Skeletal muscle tissue (tissue), 3 donors: ENCODE measurements at regions not wholly inside any gene's neighbourhood (a gene's known extent, or its start where the extent isn't known, plus 50 kb on each side); places are given as distances from the start of the nearest gene placed in this dataset.

Experiments used
- H3K27ac ChIP-seq: one replicate; pipeline ENCODE4 v1.7.0; 2013; ENCODE audit warnings: mild to moderate bottlenecking, low read depth, low read length, inconsistent platforms
- H3K27me3 ChIP-seq, 3 donors: one replicate each; pipeline ENCODE4 v1.7.0; 2013; ENCODE audit warnings: low read length in 3 of 3; ENCODE audit not compliant: control insufficient read depth in 3 of 3, insufficient read depth in 3 of 3
- H3K36me3 ChIP-seq, 3 donors: one replicate each; pipeline ENCODE4 v1.7.0; 2013; ENCODE audit warnings: low read length in 3 of 3; ENCODE audit not compliant: control insufficient read depth in 3 of 3, insufficient read depth in 3 of 3
- H3K4me1 ChIP-seq, 3 donors: one replicate each; pipeline ENCODE4 v1.7.0; 2013; ENCODE audit warnings: low read length in 3 of 3, mild to moderate bottlenecking in 3 of 3; ENCODE audit not compliant: control insufficient read depth in 3 of 3, insufficient read depth in 3 of 3
- H3K4me3 ChIP-seq, 3 donors: one replicate each; pipeline ENCODE4 v1.7.0; 2013; ENCODE audit warnings: low read length in 3 of 3
- H3K9ac ChIP-seq, 3 donors: one replicate each; pipeline ENCODE4 v1.7.0; 2013; ENCODE audit warnings: low read length in 3 of 3, mild to moderate bottlenecking in 3 of 3, moderate library complexity in 2 of 3, low read depth in 1 of 3
- H3K9me3 ChIP-seq, 3 donors: one replicate each; pipeline ENCODE4 v1.7.0; 2013; ENCODE audit warnings: low read length in 3 of 3; ENCODE audit not compliant: control insufficient read depth in 3 of 3
- donor health status: Osteomylitis.

DNA sequence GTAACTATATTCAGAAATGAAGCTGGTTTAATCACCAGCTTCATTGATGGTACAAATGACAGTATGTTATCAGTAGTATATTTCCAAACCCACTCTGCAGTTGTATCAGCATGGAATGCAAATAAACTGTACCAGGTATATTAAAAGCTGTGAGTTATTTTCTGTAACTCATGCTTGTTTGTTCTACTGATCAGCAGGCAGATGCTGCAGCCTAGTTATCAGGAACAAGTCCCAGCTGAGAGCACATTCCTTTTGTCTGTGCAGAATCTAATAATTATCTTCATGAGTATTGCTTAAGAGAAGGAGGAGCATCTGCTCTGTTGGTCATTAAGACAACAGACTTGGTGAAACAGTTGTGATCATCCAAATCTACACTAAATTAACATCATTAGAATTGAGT lies 1331.1 kb downstream of the MRPL39 start:
- no peaks in the 10 kb centered on the region for H3K36me3 ChIP-seq

DNA sequence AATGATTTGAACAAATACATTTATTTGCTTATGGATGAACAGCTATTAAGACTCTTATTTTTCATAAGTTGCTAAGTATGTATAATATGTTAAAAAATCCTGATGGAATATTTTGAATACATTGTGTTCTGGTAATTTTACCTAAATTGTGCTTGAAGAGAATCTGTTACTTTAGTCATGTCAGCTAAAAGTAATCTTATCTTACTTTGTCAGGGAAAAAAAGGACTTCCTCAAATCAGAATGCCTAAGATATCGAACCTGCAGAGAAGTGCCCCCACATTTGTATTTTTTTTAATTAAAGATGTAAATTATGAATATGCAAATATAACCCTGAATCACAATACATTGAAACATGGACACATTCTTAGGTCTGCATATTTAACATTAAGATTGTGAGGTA lies 1331.7 kb downstream of the MRPL39 start:
- Histone ChIP-seq H3K27ac (no peak overlapping the region), H3K27me3 (no peaks in the 10 kb centered on the region), H3K9ac (no peak overlapping the region), H3K4me3 (no peak overlapping the region), H3K36me3 (no peaks in the 10 kb centered on the region), H3K9me3 (no peaks in the 10 kb centered on the region), H3K4me1 (no peaks in the 10 kb centered on the region)

More for the DNA sequence above, 1331.1 kb downstream of the MRPL39 start:
- Histone ChIP-seq H3K27ac (no peak overlapping the region), H3K27me3 (no peaks in the 10 kb centered on the region), H3K9ac (no peak overlapping the region), H3K4me3 (no peak overlapping the region), H3K9me3 (no peaks in the 10 kb centered on the region), H3K4me1 (no peaks in the 10 kb centered on the region)

DNA sequence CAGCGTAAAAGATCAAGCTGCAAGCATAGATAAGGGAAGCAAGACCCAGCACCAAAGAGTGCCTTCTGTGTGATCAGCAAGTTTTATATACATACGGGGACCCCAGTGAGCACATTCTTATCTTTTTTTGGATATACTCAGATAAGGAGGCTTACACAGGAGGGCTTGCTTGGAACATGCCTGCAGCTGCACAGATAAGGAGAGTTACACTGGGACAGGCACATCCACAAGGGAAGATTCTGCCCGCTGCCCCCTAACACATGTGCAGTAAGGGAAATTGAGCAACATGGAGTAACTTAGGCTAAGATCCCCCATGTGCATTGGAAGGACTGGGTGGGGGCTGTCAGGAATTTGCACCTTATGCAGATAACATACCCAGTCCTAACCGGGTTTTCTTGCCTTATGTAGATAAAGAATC lies 1334.8 kb downstream of the MRPL39 start:
- no peaks in the 10 kb centered on the region for H3K4me1 ChIP-seq
- H3K4me3 ChIP-seq = no peak overlapping the region
- H3K9ac ChIP-seq = no peak overlapping the region
- H3K9me3 ChIP-seq = no peaks in the 10 kb centered on the region
- H3K36me3 ChIP-seq = no peaks in the 10 kb centered on the region
- no peak overlapping the region for H3K27ac ChIP-seq
- no peaks in the 10 kb centered on the region for H3K27me3 ChIP-seq

DNA sequence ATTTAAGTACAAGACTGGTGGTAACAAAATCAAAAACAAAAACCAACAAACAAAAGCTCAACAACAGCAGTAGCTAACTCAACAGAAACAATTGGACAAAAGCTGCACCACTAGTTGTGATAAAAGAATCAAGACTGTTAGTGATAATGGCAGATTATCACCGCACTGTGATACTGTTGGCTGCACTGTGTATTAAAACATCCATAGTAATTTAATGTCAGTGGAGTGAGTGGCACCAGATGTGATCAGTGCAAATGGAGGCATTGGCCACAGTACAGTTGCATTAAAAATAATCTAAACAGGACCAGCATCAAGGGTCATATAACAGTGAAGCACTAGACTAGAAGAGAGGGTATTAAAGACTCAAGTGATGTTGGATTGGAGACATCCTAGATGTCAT lies 1341.3 kb downstream of the MRPL39 start:
- Histone ChIP-seq H3K9ac (no peak overlapping the region), H3K27me3 (no peaks in the 10 kb centered on the region), H3K27ac (no peak overlapping the region), H3K4me1 (no peaks in the 10 kb centered on the region), H3K36me3 (no peaks in the 10 kb centered on the region), H3K9me3 (no peaks in the 10 kb centered on the region), H3K4me3 (no peak overlapping the region)

DNA sequence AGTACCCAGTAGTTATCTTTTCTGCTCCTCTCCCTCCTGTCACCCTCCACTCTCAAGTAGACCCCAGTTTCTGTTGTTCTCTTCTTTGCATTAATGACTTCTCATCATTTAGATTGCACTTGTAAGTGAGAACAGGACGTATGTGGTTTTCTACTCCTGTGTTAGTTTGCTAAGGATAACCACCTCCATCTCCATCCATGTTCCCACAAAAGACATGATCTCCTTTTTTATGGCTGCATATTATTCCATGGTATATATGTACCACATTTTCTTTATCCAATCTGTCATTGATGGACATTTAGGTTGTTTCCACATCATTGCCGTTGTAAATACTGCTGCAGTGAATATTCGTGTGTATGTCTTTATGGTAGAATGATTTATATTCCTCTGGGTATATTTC lies 1346.5 kb downstream of the MRPL39 start:
- H3K36me3 ChIP-seq = no peaks in the 10 kb centered on the region
- H3K4me3 ChIP-seq = no peak overlapping the region
- no peak overlapping the region for H3K9ac ChIP-seq
- H3K27ac ChIP-seq = no peak overlapping the region
- H3K4me1 ChIP-seq = no peaks in the 10 kb centered on the region
- H3K27me3 ChIP-seq = no peaks in the 10 kb centered on the region
- no peaks in the 10 kb centered on the region for H3K9me3 ChIP-seq

DNA sequence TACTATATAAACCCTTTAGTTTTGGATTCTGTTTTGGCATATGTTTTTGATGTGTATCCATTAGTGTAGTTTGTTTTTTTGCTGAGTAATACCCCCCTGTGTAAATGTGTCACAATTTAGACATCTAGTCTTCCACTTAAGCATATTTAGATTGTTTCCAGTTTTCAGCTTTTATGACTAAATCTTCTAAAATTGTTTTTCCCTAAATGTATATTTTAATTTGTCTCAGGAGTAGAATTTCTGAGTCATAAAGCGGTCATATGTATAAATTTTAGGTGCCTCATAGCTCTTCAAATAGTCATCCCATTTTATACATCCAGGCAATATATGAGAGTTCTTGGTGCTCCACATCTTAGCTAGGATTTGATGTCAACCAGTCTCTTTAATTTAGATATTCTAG lies 1348.0 kb downstream of the MRPL39 start:
- H3K4me1 ChIP-seq = no peaks in the 10 kb centered on the region

DNA sequence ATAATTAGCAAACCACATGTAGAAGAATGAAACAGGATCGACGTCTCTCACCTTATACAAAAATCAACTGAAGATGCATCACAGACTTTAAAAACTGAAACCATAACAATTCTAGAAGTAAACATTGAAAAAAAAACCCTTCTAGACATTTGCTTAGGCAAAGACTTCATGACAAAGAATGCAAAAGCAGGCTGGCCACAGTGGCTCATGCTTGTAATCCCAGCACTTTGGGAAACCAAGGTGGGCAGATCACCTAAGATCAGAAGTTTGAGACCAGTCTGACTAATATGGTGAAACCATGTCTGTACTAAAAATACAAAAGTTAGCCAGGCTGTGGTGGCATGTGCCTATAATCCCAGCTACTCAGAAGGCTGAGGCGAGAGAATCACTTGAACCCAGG lies 1351.7 kb downstream of the MRPL39 start:
- Histone ChIP-seq H3K36me3 (no peaks in the 10 kb centered on the region), H3K9ac (no peak overlapping the region), H3K9me3 (no peaks in the 10 kb centered on the region)

More for the DNA sequence above, 1348.0 kb downstream of the MRPL39 start:
- Histone ChIP-seq H3K27ac (no peak overlapping the region), H3K4me3 (no peak overlapping the region), H3K9me3 (no peaks in the 10 kb centered on the region), H3K27me3 (no peaks in the 10 kb centered on the region), H3K36me3 (no peaks in the 10 kb centered on the region), H3K9ac (no peak overlapping the region)

DNA sequence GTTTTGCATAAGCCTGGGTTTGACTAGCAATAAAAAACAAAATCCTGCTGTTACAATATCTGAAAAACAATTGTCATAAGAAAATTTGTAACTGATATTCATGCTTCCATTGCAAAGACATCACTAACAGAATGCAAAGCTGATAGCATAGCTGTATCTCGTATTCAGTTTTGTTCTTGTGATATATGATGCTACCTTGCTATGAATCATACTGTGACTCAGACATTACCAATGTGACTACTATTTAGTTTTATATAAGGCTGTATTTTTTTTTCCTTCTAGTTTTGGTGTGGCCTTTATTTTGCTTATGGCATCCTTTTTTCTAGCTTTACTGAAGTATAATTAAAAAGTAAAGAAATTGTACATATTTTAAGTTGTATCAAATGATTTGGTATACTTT lies 1381.8 kb downstream of the MRPL39 start:
- no peaks in the 10 kb centered on the region for H3K4me1 ChIP-seq
- H3K27ac ChIP-seq = no peak overlapping the region
- H3K27me3 ChIP-seq = no peaks in the 10 kb centered on the region
- no peaks in the 10 kb centered on the region for H3K9me3 ChIP-seq
- no peak overlapping the region for H3K9ac ChIP-seq
- no peaks in the 10 kb centered on the region for H3K36me3 ChIP-seq
- no peak overlapping the region for H3K4me3 ChIP-seq

More for the DNA sequence above, 1351.7 kb downstream of the MRPL39 start:
- no peaks in the 10 kb centered on the region for H3K27me3 ChIP-seq
- H3K4me1 ChIP-seq = no peaks in the 10 kb centered on the region
- no peak overlapping the region for H3K4me3 ChIP-seq
- H3K27ac ChIP-seq = no peak overlapping the region

DNA sequence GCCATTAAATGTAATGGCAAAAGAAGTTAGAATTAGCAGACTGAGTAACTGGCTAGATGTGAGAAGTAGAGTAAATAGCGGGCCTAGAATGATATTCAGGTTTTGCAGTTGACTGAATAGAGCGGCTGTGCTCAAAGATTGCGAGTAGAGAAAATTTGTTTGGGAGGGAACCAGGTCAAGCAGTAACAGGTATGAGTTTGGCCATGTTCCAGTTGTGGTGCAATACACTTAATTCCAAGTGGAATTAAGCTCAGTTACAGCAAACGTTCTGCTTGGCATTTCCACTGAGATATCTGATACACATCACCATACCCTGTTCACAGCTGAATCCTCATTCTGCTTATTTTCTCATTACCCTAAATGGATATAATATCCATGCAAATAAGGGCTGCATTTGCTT lies 1382.9 kb downstream of the MRPL39 start:
- H3K9me3 ChIP-seq = no peaks in the 10 kb centered on the region
- H3K4me1 ChIP-seq = no peaks in the 10 kb centered on the region
- no peak overlapping the region for H3K9ac ChIP-seq
- no peak overlapping the region for H3K4me3 ChIP-seq
- no peak overlapping the region for H3K27ac ChIP-seq
- H3K36me3 ChIP-seq = no peaks in the 10 kb centered on the region
- H3K27me3 ChIP-seq = no peaks in the 10 kb centered on the region

DNA sequence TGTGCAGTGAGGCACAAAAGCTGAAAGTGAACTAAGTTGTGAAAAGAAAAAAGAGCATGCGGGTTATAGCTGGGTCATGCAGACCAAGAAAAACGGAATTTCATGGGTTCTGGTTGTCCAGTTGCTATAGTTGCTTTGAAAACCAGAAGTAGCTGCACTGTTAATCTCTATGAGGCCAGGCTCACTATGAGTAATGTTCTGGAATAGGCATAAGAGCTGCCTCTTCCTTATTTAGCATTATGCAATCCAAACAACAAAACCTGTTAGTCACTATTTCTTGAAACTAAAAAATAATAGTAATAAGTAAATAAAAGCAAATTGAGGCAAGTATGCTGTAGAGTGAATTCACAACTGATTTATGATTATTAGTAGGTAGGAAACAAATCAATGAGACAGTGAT lies 1383.7 kb downstream of the MRPL39 start:
- Histone ChIP-seq H3K4me1 (no peaks in the 10 kb centered on the region), H3K9ac (no peak overlapping the region), H3K9me3 (no peaks in the 10 kb centered on the region), H3K27ac (no peak overlapping the region), H3K4me3 (no peak overlapping the region), H3K36me3 (no peaks in the 10 kb centered on the region), H3K27me3 (no peaks in the 10 kb centered on the region)

DNA sequence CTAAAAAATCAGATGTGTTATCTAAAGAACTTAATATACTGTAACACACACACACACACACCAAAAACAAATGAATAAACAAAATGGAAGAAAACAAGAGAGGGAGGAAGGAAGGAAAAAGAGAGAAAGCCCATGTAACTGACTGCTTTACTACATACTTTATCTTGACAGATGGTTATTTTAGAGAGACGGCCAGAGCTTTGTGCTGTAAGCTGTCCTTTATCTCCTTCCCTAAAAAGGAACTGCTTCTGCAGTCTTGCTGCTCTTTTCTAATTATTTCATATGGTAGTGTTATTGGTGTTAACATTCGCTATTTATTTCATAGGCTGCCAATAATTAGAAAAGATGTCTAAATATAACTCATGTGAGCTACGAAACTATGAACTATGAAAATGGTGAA lies 1384.6 kb downstream of the MRPL39 start:
- Histone ChIP-seq H3K9ac (no peak overlapping the region), H3K27ac (no peak overlapping the region), H3K27me3 (no peaks in the 10 kb centered on the region), H3K4me3 (no peak overlapping the region), H3K9me3 (no peaks in the 10 kb centered on the region), H3K36me3 (no peaks in the 10 kb centered on the region), H3K4me1 (no peaks in the 10 kb centered on the region)
